NOMO-1 (cell line): ENCODE measurements at regions not wholly inside any gene's neighbourhood (a gene's known extent, or its start where the extent isn't known, plus 50 kb on each side); places are given as distances from the start of the nearest gene placed in this dataset.
"Not testable (repeated sequence)": the region's sequence is repeated elsewhere in the genome, so short reads cannot be mapped to it uniquely, and the experiment has no call there.

Source experiments
- DNase-seq, 2 experiments: peaks; one replicate each; lab custom pipeline; 2025; ENCODE audit not compliant: unreplicated experiment in 2 of 2; lab: John Stamatoyannopoulos, UW

DNA sequence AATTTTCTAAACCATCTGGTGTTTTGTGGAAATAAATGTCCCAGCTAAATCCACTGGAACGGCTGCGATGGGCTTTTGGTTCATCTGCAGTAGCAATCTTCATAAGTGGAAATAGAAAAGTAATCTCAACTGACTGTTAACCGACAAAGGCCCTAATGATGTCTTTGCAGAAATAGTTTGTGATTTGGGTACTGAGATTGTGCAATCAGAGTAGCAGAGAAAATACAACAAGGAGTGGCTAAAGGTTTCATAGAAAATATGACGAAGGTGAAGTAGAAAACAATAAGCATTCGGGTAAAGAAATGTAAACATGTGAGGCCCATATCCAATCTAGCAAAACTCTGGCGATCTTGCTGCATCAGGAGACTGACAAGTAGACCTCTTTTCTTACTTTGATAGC is 262.6 kb upstream of the MCTP2 start:
- DNase-seq, result no peak

GRCh38 chr15:93965304-93965908 is 266.0 kb upstream of the MCTP2 start:
- no peak for DNase-seq

DNA sequence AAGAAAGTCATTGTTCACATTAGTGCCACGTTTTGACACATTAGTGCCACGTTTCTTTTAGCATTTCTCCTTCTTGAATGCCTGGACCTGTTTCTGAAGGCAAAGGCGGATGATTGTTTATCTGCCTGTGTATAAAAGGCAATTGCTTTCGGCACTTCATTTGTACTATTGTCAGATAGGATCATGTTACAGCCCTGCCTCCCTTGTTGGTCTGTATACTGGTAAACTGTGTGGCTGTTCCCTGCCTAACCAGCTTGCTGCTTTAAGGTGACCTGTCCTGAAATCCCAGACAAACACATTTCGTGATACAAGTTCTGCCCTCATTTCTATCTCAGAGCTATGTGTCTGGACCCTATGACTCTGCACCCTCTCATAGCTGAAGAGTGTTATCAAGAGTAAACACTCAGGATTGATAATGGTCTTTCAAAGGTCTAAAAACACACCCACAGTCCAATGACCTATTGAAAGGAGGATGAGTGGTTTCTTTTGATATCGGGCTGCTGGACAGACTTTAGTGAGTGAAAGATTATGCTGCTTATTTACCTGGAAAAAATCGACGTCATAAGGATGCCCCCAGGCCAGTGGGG is 276.3 kb upstream of the MCTP2 start:
- no peak for DNase-seq

- DNase-seq, result no peak
Measured at GRCh38 chr15:93948726-93949125, 282.6 kb upstream of the MCTP2 start.

- DNase-seq, result no peak
Measured at GRCh38 chr15:93943586-93943985, 287.8 kb upstream of the MCTP2 start.

- peak; percentile 40 to 72 for DNase-seq
Measured at GRCh38 chr15:93942269-93942694, 289.1 kb upstream of the MCTP2 start.

GRCh38 chr15:93941697-93942096 is 289.7 kb upstream of the MCTP2 start:
- DNase-seq, result no peak

- no peak for DNase-seq
Measured at GRCh38 chr15:93940226-93940625, 291.1 kb upstream of the MCTP2 start.

GRCh38 chr15:93932164-93932776 is 299.1 kb upstream of the MCTP2 start:
- DNase-seq, result no peak

- no peak for DNase-seq
Measured at GRCh38 chr15:93929375-93930094, 301.8 kb upstream of the MCTP2 start.

GRCh38 chr15:93920204-93920603 is 311.2 kb upstream of the MCTP2 start:
- DNase-seq, result no peak

GRCh38 chr15:93918801-93919200 is 312.6 kb upstream of the MCTP2 start:
- not testable (repeated sequence) for DNase-seq

- DNase-seq, result no peak
Measured at GRCh38 chr15:93917181-93917580, 314.2 kb upstream of the MCTP2 start.

GRCh38 chr15:93913871-93914270 is 317.5 kb upstream of the MCTP2 start:
- DNase-seq, result no peak

GRCh38 chr15:93913310-93913709 is 318.1 kb upstream of the MCTP2 start:
- peak in 1 of 2 experiments; percentile 4 for DNase-seq

DNA sequence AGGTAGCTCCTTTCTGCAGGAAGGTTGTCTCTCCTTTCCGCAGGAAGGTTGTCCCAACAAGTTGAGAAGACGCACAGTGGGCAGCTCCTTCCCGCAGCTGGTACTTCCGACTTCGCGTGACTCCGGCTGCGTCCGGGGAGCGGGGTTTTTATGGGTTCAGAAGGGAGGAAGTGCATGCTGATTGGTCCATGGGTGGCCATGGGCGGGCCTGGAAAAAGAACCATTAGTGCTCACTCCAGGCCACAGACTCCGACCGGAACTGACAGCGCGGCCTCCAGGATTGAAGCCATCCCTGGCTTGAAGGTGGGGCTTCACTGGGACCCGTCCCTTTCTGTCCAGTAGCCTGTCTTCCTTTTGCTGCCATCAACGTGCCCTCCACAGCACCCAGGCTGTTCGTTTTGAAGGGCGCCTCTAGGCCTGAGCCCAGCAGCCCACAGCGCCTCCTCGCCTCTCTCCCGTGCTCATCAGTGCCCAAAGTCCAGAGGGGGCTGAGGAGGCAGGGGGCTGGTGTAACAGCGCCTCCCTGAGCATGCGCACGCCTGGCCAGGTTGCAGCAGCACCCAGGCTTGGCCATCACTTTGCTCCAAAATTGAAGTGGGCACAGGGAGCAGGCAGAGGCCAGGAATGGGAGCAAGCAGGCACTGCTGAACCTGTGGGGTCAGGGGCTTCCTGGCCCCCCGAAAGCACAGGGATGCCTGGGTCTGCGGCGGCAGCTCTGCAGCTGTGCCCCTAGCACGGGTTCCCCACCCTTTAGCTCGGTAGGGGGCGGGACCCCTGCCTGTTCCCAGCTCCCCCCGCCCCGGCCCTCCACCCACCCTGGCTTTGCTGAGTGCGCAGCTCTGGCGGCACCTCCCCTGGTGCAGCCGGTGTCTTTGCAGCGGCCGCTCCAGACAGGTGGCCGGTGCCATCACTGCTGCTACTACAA is 330.6 kb upstream of the MCTP2 start:
- no peak for DNase-seq

DNA sequence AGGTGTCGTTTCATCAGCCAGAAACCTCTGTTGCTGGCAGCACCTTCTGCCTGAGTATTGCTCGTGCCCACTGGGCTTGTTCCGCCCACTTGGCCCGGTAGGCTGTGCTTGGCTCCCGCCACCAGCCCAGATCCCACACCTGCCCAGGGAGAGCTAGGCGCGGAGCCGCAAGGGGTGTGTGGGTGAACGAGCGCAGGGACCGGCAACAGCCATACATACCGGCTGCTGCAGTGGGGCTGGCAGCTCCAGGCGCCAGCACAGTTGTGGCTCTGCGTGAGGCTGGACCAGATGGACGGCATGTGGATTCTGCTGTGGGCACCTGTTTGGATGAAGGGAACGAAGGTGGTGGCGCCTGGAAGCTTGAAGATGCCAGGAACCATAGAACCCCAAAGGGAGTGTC is 331.5 kb upstream of the MCTP2 start:
- no peak for DNase-seq

DNA sequence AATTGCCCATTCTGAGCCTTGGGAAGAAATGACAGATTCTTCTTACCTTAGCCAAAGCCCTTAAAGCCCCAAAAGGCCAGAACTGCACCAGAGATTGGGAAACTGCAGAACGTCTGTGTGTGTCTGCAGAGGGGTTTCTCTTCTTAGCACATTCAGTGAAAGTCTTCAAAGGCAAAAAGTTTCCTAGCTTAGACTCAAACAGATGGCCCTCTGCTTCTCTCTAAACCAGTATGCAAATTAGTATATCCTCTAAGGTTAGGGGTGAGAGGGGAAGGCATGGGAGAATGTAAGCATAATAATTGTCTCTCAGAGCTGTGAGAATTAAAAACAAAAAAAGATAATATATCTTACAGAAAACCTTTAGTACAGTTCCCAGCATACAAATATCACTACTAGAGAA is 334.0 kb upstream of the MCTP2 start:
- DNase-seq, result no peak

DNA sequence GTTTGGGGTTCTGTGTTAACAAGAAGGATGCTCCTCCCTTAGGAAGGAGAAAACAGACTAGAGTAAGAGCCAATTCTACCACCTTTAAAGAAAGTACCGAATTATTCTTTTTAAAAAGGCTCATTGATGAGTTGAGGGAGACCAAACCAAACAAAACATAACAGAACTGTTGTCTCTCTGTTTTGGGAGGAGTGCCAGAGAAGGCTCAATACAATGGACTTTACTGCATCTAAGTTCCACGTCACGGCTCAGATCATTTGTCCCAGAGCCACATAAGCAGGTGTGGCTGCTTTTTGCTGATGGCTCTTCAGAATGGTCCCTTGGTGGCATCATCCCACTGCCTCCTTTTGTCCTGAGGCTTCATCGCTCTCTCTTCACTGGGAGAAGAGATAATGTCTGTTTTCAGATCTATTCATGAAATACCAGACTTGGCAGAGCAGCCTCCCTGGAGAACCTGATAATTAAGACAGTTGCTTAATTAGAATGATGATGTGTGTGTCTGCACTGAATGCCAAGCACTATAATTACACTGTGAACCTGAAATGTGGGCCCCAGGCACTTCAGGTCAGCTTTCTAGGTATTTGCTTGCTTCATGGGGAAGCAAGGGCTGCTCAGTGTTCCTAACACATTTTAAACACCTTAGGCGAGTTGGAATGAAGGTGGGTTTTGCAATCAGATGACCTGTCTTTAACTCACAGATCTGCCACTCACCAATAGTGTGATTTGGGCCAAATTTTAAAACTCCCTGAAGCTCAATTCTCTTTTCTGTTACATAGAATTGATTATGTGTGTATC is 335.2 kb upstream of the MCTP2 start:
- no peak for DNase-seq
